Gastrocnemius medialis (tissue), 4 donors: ENCODE measurements at regions not wholly inside any gene's neighbourhood (a gene's known extent, or its start where the extent isn't known, plus 50 kb on each side); places are given as distances from the start of the nearest gene placed in this dataset.

Experiments
- ATAC-seq, 2 donors: fragments of 150-250 bp; one replicate each; pipeline ENCODE4 v1.9.1; 2016
- DNase-seq, 2 donors: peaks; one replicate each; pipeline ENCODE4 v3.0.0-alpha.2; 2019
- H3K27ac ChIP-seq, 4 donors: fragments of 200-600 bp; sonication (generic); 1 replicate in 1 of 4; 2 replicates in 3 of 4; pipeline ENCODE4 v1.5.1; 2016 to 2018; ENCODE audit warnings: mild to moderate bottlenecking in 2 of 4, moderate library complexity in 1 of 4
- H3K27me3 ChIP-seq, 3 donors: fragments of 200-600 bp; sonication (generic) in 2 of 3; 1 replicate in 1 of 3; 2 replicates in 2 of 3; pipeline versions ENCODE4 v1.5.1 to v1.6.0; 2016 to 2019; ENCODE audit warnings: mild to moderate bottlenecking in 1 of 3, moderate library complexity in 1 of 3
- H3K36me3 ChIP-seq, 2 donors: fragments of 200-600 bp; sonication (generic) in 1 of 2; one replicate each; pipeline ENCODE4 v1.5.1; 2017 to 2018
- H3K4me1 ChIP-seq, 2 donors: fragments of 200-600 bp; sonication (generic) in 1 of 2; one replicate each; pipeline ENCODE4 v1.5.1; 2016 to 2017; ENCODE audit warnings: mild to moderate bottlenecking in 2 of 2
- H3K4me3 ChIP-seq, 4 donors: fragments of 200-600 bp; sonication (generic) in 3 of 4; 1 replicate in 1 of 4; 2 replicates in 3 of 4; pipeline ENCODE4 v1.5.1; 2016 to 2019; ENCODE audit warnings: mild to moderate bottlenecking in 2 of 4
- H3K9me3 ChIP-seq, 3 donors: fragments of 200-600 bp; sonication (generic) in 2 of 3; 1 replicate in 1 of 3; 2 replicates in 2 of 3; pipeline ENCODE4 v1.5.1; 2016 to 2019
- CTCF ChIP-seq, 5 experiments: fragments of 450-650 bp in 3 of 5; fragments of 200-600 bp in 2 of 5; sonication (generic) in 2 of 5; IDR thresholded peaks in 4 of 5; conservative IDR thresholded peaks in 1 of 5; 1 replicate in 4 of 5; 2 replicates in 1 of 5; pipeline ENCODE4 v1.5.1; 2016 to 2019; ENCODE audit warnings: antibody characterized with exemption in 5 of 5, mild to moderate bottlenecking in 3 of 5, moderate library complexity in 3 of 5
- POLR2A ChIP-seq, 2 donors: fragments of 450-650 bp; IDR thresholded peaks; one replicate each; pipeline ENCODE4 v1.6.1; 2017; ENCODE audit warnings: antibody characterized with exemption in 2 of 2, mild to moderate bottlenecking in 2 of 2, moderate library complexity in 2 of 2
- in situ Hi-C, 4 donors: fragments of 200-750 bp; cut with MboI; loops; one replicate each; pipeline versions ENCODE4 v1.15.0 to v1.8.0; 2017; ENCODE audit warnings: low sequenced_read_pairs in 4 of 4
- intact Hi-C: fragments of 100-400 bp; cut with DNase I; formaldehyde crosslinking; loops from one replicate; pipeline ENCODE4 v1.15.1; 2023; ENCODE audit warnings: low total_unique reads
- microRNA-seq, 2 donors: library from miRNA; unstranded; fragments of <30 nt; microRNA quantifications; one replicate each; pipeline ENCODE4, GENCODE V29; 2016; ENCODE audit warnings: borderline replicate concordance in 2 of 2

GRCh38 chr5:82329393-82329792 lies 51.2 kb upstream of the RPS23 start:
- DNase-seq, result no peak
- Histone ChIP-seq H3K36me3 (no peaks in the 10 kb centered on the region), H3K9me3 (no peaks in the 10 kb centered on the region), H3K4me1 (peaks cover 3 to 14% of the 10 kb centered on the region in 2 donors), H3K27ac (no peak overlapping the region), H3K27me3 (no peaks in the 10 kb centered on the region), H3K4me3 (no peak overlapping the region)
- TF ChIP-seq CTCF (IDR thresholded peaks at IDR 0.05 in 4 of 5, conservative IDR thresholded peaks at IDR 0.05 in 1 of 5) (no peak), POLR2A (IDR thresholded peaks at IDR 0.05) (no peak)
- intact Hi-C loops (no loop called here), in situ Hi-C loops (loop anchor here in 1 of 4 donors (25.0 kb wide), 1 partner anchor 458 kb away; no protein-coding TSS in a partner anchor)
- ATAC-seq, result no peak

Small RNAs in the stretch of these regions (microRNA-seq; reads per million reads assigned to microRNA genes)
- 0 reads per million in 2 donors for gene MIR3977
